ENCODE measurements at regions not wholly inside any gene's neighbourhood (a gene's known extent, or its start where the extent isn't known, plus 50 kb on each side); places are given as distances from the start of the nearest gene placed in this dataset.

- no peak overlapping the region for H3K27ac ChIP-seq
- TF ChIP-seq CTCF (IDR thresholded peaks at IDR 0.05) (no peak), POLR2AphosphoS5 (IDR thresholded peaks at IDR 0.05) (no peak), POLR2A (IDR thresholded peaks at IDR 0.05) (no peak)
- no peaks in the 10 kb centered on the region for H3K36me3 ChIP-seq
- H3K4me1 ChIP-seq (replicated peaks), result no peaks in the 10 kb centered on the region
- intact Hi-C loops (cut with DNase I), result no loop called here
- WGBS, result 9% methylated on average over 5 of the region's 5 CpGs
- no peaks in the 10 kb centered on the region for H3K27me3 ChIP-seq (replicated peaks; ENCODE audit: insufficient read depth)
- H3K9me3 ChIP-seq, result no peaks in the 10 kb centered on the region
- DNase-seq (ENCODE audit: low spot score), result no peak
- H3K4me3 ChIP-seq, result no peak overlapping the region
Observed at GRCh38 chr20:17169585-17170136, 57.2 kb upstream of the PCSK2 start.

- WGBS, result 72% methylated on average over 3 of the region's 3 CpGs
- DNase-seq (ENCODE audit: low spot score), result no peak
Observed at GRCh38 chr20:17171746-17172280, 55.0 kb upstream of the PCSK2 start.

GRCh38 chr20:17172836-17173516 lies 53.9 kb upstream of the PCSK2 start:
- H3K4me3 ChIP-seq, result no peak overlapping the region
- no peaks in the 10 kb centered on the region for H3K36me3 ChIP-seq
- H3K27me3 ChIP-seq (replicated peaks; ENCODE audit: insufficient read depth), result no peaks in the 10 kb centered on the region
- no peaks in the 10 kb centered on the region for H3K9me3 ChIP-seq
- H3K27ac ChIP-seq, result no peak overlapping the region
- intact Hi-C loops (cut with DNase I), result no loop called here
- no peak for DNase-seq (ENCODE audit: low spot score)
- 67% methylated on average over 6 of the region's 6 CpGs for WGBS
- no peak for TF ChIP-seq POLR2A (IDR thresholded peaks at IDR 0.05)
- no peak for TF ChIP-seq POLR2AphosphoS5 (IDR thresholded peaks at IDR 0.05)
- no peak for TF ChIP-seq CTCF (IDR thresholded peaks at IDR 0.05)
- H3K4me1 ChIP-seq (replicated peaks), result no peaks in the 10 kb centered on the region

More at GRCh38 chr20:17171746-17172280, 55.0 kb upstream of the PCSK2 start:
- intact Hi-C loops (cut with DNase I), result no loop called here
- Histone ChIP-seq H3K36me3 (no peaks in the 10 kb centered on the region), H3K9me3 (no peaks in the 10 kb centered on the region), H3K4me1 (replicated peaks) (no peaks in the 10 kb centered on the region), H3K27ac (no peak overlapping the region), H3K4me3 (no peak overlapping the region), H3K27me3 (replicated peaks; ENCODE audit: insufficient read depth) (no peaks in the 10 kb centered on the region)
- TF ChIP-seq POLR2A (IDR thresholded peaks at IDR 0.05), result no peak
- TF ChIP-seq CTCF (IDR thresholded peaks at IDR 0.05), result no peak
- no peak for TF ChIP-seq POLR2AphosphoS5 (IDR thresholded peaks at IDR 0.05)

Small RNAs in the stretch of these regions (small RNA-seq; reads per million reads assigned to genes)
- 0 reads per million in 2 donors for gene RF00012
